HG03066 (cell line): ENCODE measurements at regions not wholly inside any gene's neighbourhood (a gene's known extent, or its start where the extent isn't known, plus 50 kb on each side); places are given as distances from the start of the nearest gene placed in this dataset.

Source experiments
- ATAC-seq: cut with Tn5 transposase; IDR thresholded peaks from one replicate; pipeline ENCODE4 v1.9.1; 2021; ENCODE audit warnings: low read depth; ENCODE audit not compliant: unreplicated experiment

DNA sequence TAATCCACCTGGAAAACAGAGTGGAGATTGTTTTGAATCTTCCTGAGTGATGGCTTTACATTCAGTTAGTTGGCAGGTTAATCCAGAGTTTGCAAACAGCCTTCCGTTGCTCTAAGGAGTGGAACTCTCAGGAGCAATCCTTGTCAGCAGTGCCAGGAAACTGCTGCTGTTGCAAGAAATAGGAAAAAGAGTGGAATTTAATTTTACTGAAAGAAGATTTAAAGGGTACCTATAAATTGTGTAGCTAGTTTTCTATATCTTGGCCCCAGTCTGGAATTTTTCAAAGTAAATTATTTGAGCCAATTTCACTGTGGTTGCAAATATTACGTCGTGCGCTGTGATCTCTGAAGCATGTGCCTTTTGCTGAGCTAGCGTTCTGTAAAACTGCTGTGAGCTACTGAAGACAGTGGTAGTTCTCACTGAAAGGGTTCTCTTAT, 55.5 kb upstream of the SLC5A12 start:
- ATAC-seq, result no peak

GRCh38 chr11:26778000-26778757, 56.3 kb upstream of the SLC5A12 start:
- no peak for ATAC-seq

- no peak for ATAC-seq
Observed at GRCh38 chr11:26779074-26779865, 57.4 kb upstream of the SLC5A12 start.

GRCh38 chr11:26780376-26781085, 58.7 kb upstream of the SLC5A12 start:
- no peak for ATAC-seq

GRCh38 chr11:26782220-26782965, 60.5 kb upstream of the SLC5A12 start:
- no peak for ATAC-seq

DNA sequence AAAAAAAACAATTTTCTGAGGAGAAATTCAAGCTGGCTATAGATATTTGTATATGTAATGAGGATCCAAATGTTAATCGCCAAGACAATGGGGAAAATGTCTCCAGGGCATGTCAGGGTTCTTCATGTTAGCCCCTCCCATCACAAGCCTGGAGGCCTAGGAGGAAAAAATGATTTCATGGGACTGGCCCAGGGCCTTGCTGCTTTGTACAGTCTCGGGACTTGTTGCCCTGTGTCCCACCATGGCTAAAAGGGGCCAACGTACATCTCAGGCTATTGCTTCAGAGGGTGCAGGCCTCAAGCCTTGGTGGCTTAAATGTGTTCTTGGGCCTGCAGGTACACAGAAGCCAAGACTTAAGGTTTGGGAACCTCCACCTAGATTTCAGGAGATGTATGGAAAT, 62.1 kb upstream of the SLC5A12 start:
- no peak for ATAC-seq

- no peak for ATAC-seq
Observed at GRCh38 chr11:26790738-26791137, 68.9 kb upstream of the SLC5A12 start.

- no peak for ATAC-seq
Observed at GRCh38 chr11:26792941-26793340, 71.1 kb upstream of the SLC5A12 start.

- ATAC-seq, result no peak
Observed at GRCh38 chr11:26793487-26793886, 71.6 kb upstream of the SLC5A12 start.

- ATAC-seq, result no peak
Observed at GRCh38 chr11:26801601-26802000, 79.7 kb upstream of the SLC5A12 start.

DNA sequence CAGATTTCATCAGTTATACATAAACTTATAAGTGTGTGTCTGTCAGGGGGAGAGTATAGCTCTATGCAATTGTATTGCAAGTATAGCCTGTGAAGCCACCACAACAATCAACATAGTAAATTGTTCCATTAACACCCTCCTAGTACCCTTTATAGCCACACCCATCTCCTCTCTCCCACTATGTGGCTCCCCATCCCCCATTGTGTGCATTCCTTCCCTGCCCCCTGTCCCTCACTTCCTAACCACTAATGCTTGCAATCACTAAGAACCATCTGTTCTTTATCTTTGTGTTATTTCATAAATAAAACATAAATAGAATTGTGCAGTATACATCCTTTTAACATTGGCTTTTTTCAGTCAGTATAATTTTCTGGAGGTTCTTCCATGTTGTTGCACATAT, 83.1 kb upstream of the SLC5A12 start:
- ATAC-seq, result no peak

DNA sequence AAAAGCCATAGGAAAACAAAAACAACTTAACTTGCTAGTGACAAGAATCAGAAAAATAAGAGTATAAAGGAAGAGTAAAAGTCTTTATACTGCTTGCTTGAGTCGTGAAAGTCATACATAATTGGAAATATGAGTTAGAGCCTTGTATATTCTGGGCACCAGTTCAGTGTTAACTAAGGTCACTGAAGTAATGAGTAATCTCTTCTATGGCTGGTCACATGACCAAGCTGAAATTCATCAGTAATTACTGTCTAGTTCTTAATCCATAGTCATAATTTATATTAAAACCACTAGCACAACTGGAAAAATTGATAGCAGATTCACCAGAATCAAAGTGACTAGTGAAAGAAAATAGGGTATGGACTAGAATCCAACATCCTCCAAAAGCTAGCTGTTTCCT, 84.4 kb upstream of the SLC5A12 start:
- no peak for ATAC-seq

GRCh38 chr11:26820739-26821138, 98.9 kb upstream of the SLC5A12 start:
- no peak for ATAC-seq

- no peak for ATAC-seq
Observed at GRCh38 chr11:26823963-26824362, 102.1 kb upstream of the SLC5A12 start.

- ATAC-seq, result no peak
Observed at GRCh38 chr11:26827567-26828081, 105.8 kb upstream of the SLC5A12 start.

- ATAC-seq, result no peak
Observed at GRCh38 chr11:26828288-26828687, 106.4 kb upstream of the SLC5A12 start.

- ATAC-seq, result no peak
Observed at GRCh38 chr11:26830218-26830617, 108.4 kb upstream of the SLC5A12 start.

GRCh38 chr11:26830757-26831156, 108.9 kb upstream of the SLC5A12 start:
- ATAC-seq, result no peak

GRCh38 chr11:26834601-26835000, 112.7 kb upstream of the SLC5A12 start:
- no peak for ATAC-seq

- ATAC-seq, result no peak
Observed at GRCh38 chr11:26835611-26836010, 113.8 kb upstream of the SLC5A12 start.
